Omental fat pad (tissue), 3 donors: ENCODE measurements at regions not wholly inside any gene's neighbourhood (a gene's known extent, or its start where the extent isn't known, plus 50 kb on each side); places are given as distances from the start of the nearest gene placed in this dataset.

ENCODE experiments used
- ATAC-seq: fragments of 150-250 bp; one replicate; pipeline ENCODE4 v1.9.1; 2016; ENCODE audit warnings: mild to moderate bottlenecking, moderate library complexity; ENCODE audit not compliant: low FRiP score
- DNase-seq: peaks from one replicate; pipeline ENCODE4 v3.0.0-alpha.2; 2019; ENCODE audit warnings: low spot score
- CTCF ChIP-seq, 3 donors: fragments of 450-650 bp; IDR thresholded peaks; one replicate each; pipeline ENCODE4 v1.5.1; 2016 to 2017; ENCODE audit warnings: antibody characterized with exemption in 3 of 3, mild to moderate bottlenecking in 3 of 3, moderate library complexity in 2 of 3

- no peak for ATAC-seq
- no peak for TF ChIP-seq CTCF (IDR thresholded peaks at IDR 0.05)
- no peak for DNase-seq
Measured at GRCh38 chr11:13104619-13105236, 95.6 kb downstream of the RASSF10 start.

GRCh38 chr11:13105237-13105844 lies 96.2 kb downstream of the RASSF10 start:
- no peak for TF ChIP-seq CTCF (IDR thresholded peaks at IDR 0.05)
- no peak for ATAC-seq

GRCh38 chr11:13107544-13108044 lies 98.5 kb downstream of the RASSF10 start:
- no peak for ATAC-seq
- TF ChIP-seq CTCF (IDR thresholded peaks at IDR 0.05), result no peak
- no peak for DNase-seq

More at GRCh38 chr11:13105237-13105844, 96.2 kb downstream of the RASSF10 start:
- DNase-seq, result no peak

GRCh38 chr11:13108416-13108815 lies 99.3 kb downstream of the RASSF10 start:
- ATAC-seq (no peak), DNase-seq (no peak)
- TF ChIP-seq CTCF (IDR thresholded peaks at IDR 0.05), result no peak

- TF ChIP-seq CTCF (IDR thresholded peaks at IDR 0.05), result no peak
- ATAC-seq, result no peak
Measured at GRCh38 chr11:13109616-13110015, 100.5 kb downstream of the RASSF10 start.

GRCh38 chr11:13110145-13110544 lies 101.0 kb downstream of the RASSF10 start:
- DNase-seq (no peak), ATAC-seq (no peak)
- TF ChIP-seq CTCF (IDR thresholded peaks at IDR 0.05), result no peak

More at GRCh38 chr11:13109616-13110015, 100.5 kb downstream of the RASSF10 start:
- no peak for DNase-seq
